ENCODE measurements at regions not wholly inside any gene's neighbourhood (a gene's known extent, or its start where the extent isn't known, plus 50 kb on each side); places are given as distances from the start of the nearest gene placed in this dataset.
A peak's percentile ranks its signal among the peaks of the same experiment; 100 is the strongest.

DNA sequence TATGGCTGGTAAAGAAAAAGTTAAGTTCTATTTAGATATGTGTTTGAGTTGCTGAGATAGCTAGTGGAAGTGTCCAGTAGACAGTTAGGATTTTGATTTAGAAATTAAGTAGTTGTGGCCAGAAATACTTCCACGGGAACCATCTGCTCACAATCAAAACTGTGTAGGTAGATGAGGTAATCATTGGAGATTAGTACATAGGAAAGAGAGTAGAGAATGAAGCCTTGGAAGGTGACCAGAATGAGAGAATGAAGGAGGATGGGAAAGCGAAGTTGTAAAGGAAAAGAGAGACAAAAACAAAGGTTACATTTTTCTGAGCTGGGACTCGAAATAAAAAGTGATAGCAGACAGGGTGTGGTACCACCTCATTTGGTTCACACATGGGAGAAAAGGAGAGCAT, 296.9 kb upstream of the SORL1-AS1 start:
- DNase-seq (ENCODE audit: low read depth in 2 of 2) = no peak

DNA sequence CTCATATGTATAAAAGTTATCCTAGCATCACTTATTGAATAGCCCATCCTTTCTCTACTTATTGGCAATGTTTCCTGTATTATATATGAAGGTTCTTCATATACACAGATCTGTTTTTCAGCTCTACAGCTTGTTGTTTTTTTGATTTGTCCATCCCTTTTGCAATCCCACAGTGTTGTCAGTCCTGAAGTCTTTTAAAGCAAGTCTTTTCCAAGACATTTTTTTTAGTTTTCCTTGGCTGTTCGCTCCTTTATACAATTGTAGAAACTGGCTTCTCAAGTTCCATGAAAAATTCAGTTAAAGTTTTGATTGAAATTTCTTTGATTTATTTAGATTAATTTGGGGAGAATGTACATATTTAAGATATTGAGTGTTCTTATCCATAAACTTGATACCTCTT, 295.3 kb upstream of the SORL1-AS1 start:
- DNase-seq (ENCODE audit: low read depth in 2 of 2) = no peak

- DNase-seq (ENCODE audit: low read depth in 2 of 2) = no peak
These were observed 290.5 kb upstream of the SORL1-AS1 start for GRCh38 chr11:121743285-121743684.

GRCh38 chr11:121741761-121742361, 289.1 kb upstream of the SORL1-AS1 start:
- DNase-seq (ENCODE audit: low read depth in 2 of 2) = no peak

DNA sequence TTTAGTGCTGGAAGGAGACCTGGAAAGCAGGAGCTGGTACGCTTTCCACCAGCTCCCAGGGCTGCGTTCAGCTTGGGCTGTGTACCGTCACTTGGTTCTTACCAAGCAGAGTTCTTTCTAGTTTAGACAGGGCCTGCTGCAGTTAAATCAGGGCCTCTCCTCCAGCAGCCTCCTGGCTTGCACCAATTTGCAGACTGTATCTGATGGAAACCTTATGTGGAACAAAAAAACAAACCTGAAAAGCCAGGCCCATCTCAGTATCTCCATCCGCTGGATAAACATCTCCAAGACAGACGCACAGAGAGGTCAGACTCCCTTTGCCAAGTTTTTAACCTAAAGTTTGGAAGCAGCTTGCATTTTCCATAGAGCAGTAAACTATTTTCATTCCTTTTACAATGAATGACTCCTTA, 288.6 kb upstream of the SORL1-AS1 start:
- DNase-seq (ENCODE audit: low read depth in 2 of 2) = no peak

DNA sequence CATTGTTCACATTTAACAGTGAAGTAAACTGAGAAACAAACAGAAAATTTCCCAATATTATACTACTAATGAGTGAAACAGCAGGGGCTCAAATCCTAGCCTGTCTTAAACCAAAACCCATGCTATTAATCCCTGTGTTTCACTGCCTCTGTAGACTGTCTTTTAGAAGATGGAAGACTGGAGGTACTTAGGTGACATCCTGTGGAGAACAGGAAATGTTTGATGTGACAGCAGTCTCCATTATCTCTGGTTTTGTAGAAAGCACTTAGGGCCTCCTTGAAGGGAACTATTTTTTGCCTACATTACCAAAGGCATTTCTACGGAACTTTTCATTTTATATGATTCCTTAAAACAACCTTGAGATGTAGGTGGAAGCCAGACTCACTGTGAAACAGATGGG, 288.1 kb upstream of the SORL1-AS1 start:
- no peak for DNase-seq (ENCODE audit: low read depth in 2 of 2)

GRCh38 chr11:121733858-121734257, 281.1 kb upstream of the SORL1-AS1 start:
- DNase-seq (ENCODE audit: low read depth in 2 of 2) = no peak

DNA sequence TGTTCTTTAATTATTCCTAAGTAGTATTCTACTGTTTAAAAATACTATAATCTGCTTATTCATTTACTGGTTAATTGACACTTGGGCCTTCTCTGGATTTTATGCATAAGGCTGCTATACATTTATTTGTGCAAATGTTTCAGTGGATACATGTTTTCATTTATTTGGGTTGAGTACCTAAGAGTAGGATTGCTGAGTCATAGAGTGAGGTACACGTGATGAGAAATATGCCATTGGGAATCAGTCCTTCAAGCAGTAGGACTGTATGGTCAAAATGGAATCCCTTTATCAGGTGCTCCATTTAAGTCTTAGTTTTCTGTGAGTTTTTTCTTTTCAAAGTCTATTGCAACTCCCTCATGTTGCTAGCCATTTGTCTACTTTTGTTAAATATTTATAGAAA, 275.2 kb upstream of the SORL1-AS1 start:
- DNase-seq (ENCODE audit: low read depth in 2 of 2) = no peak

- peak; percentile 9 to 10 for DNase-seq (ENCODE audit: low read depth in 2 of 2)
These were observed 270.5 kb upstream of the SORL1-AS1 start for GRCh38 chr11:121723246-121723741.

DNA sequence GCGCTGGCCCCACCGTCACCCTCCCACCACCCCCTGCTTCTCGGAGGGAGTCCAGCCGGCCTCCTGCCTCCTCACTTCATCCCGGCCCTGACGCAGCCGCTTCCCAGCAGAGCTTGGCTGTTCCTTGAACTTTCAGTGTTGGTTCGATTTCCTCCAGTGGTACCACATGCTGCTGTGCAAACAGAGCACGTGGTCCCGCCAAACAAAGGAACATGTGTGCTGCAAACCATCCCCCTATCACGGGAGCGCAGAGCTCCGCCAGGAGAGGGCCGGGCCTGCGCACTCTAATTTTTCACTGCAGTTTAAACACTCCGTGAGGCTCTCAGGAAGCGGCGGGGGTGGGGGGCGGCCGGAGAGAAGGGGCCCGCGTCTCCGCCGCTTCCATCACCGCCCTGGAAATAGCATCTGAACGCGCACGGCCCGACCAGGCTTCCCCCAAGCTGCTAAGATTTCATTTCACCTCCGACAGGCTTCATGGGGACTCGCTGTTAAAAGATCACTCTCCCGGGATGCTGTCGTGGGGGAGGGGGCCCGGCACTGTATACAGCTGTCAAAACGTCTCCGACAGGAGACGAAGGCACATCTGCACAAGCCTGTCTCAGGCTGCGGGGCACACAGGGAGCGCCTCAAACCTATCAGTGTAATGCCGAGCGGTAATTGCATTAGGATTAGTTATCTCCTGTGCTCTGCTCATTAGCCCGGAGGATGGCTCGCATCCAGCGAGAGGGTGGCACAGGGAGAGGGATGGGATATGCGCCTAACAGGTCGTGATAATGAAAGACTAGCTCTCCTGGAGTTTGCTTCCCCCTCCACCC, 269.9 kb upstream of the SORL1-AS1 start:
- peak; percentile 75 to 84 for DNase-seq (ENCODE audit: low read depth in 2 of 2)

DNA sequence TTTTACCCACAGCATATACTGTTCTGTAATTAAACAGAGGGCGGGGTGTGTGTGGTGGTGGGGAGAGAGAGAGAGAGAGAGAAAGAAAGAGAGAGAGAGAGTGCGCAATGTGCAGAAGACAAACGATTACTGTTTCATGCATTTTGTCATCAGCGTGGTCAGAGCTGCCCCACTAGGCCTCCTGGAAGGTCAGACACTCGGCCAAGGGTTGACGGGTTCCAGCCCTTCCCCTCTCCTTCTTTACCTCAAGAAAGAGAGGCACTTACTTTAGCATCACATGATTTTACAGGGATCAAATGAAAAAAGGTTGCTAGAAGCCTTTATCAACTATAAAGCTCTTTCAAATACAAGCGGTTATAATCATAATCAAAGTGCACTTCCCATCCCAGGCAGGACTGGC, 269.2 kb upstream of the SORL1-AS1 start:
- DNase-seq (ENCODE audit: low read depth in 2 of 2) = no peak

DNA sequence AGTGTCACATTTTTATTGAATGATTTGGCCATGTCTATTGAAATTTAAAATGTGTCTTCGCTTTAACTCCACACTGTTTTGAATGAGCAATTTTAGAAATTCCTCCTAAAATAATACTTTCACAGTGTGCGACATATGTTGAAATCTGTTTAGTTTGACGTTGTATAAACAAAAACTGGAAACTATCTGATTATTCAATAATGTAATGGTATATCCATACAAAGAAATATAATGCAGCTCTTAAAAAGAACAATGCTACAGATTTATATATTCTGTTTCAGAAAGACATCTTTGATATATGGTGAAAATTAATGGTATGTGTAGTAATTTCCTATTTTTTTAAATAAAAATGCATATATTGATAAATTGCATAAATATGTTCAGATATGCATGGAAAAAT, 268.7 kb upstream of the SORL1-AS1 start:
- no peak for DNase-seq (ENCODE audit: low read depth in 2 of 2)

DNA sequence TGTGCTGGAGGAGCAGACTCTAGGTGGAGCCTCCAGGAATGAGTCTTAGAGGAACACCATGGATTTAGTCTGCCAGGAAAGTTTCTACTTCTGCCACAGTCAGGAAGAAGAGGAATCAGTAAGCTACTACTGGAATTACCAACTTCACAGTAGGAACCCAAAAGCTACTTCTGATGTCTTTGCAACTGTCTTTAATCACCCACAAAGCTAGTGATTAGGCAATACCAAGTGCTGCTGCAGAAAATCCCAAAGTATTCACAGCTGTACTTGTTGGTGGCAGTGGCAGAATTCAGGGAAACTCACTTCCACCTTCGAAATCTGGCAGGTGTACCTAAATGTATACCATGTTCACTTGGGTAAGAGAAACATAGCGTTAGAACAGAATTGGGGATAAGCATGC, 264.5 kb upstream of the SORL1-AS1 start:
- no peak for DNase-seq (ENCODE audit: low read depth in 2 of 2)

DNA sequence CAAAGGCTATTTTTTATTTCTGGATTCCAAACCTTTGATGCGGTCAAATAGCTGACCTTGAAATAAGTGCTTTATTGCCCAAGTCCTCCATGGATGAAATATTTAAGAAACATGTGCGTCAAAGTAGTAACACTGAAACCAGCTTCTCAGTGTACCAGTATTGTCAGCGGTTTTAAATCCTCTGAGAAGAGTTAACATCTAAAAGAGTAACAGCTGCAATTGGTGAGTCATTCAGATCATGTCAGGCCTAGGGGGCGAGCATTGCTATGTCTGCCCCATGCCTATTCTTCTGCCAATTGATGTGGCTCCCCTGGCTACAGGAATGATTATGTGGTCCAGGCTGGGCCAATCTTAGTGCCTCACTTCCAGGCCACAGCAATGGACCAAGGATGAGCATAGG, 263.3 kb upstream of the SORL1-AS1 start:
- DNase-seq (ENCODE audit: low read depth in 2 of 2) = no peak

GRCh38 chr11:121715405-121715804, 262.6 kb upstream of the SORL1-AS1 start:
- no peak for DNase-seq (ENCODE audit: low read depth in 2 of 2)

DNA sequence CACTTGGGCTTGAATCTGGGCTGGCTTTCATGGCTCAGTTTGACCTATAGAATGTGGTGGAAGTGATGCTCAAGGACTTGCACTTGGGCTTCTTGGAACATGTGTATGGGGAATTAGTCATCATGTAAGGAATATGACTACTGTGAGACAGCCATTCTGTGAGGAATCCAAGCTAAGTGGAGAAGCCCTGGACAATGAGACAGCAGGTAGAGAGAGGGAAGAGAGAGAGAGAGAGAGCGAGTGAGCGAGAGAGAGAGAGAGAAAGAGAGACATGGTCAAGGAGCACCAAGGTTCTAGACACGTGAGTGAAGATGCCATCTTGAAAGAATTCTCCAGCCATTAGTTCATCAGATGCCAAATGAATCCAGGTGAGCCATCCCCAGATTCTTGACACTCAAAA, 261.6 kb upstream of the SORL1-AS1 start:
- no peak for DNase-seq (ENCODE audit: low read depth in 2 of 2)

DNA sequence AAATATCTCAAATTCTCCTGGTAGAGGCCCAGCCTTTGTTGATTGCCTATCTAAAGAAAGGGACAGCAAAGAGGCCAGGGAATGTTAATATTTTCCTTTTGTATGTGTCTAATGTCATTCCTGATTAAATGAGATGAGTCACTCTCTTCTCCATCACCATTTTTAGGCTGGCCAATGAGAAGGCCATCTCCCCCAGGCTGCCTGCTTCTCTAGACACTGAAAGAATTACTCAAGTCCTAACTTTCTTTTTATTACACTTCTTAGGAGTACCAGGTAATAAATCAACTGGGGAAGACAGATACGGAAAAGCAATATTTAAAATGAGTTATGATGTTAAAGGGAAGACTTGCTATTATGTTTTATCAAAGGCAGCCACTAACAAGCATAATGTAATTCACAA, 259.2 kb upstream of the SORL1-AS1 start:
- DNase-seq (ENCODE audit: low read depth in 2 of 2) = no peak

DNA sequence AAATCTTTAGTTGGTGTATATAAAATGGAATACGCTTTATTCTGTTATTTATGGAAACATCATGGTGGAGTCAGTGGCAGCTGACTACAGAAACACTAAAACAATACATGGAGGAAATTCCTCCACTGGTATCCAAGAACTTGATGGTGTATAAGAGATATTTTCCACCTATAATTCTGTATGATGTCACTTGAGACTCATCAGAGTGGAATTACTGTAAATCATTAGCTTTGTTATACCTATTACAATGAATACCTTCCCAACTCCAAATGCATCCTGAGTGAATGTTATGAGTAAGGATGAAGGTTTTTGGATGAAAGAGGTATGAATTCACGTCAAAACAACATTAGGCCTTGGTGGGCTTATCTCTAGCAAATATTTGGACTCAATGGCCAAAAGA, 258.5 kb upstream of the SORL1-AS1 start:
- DNase-seq (ENCODE audit: low read depth in 2 of 2) = no peak

DNA sequence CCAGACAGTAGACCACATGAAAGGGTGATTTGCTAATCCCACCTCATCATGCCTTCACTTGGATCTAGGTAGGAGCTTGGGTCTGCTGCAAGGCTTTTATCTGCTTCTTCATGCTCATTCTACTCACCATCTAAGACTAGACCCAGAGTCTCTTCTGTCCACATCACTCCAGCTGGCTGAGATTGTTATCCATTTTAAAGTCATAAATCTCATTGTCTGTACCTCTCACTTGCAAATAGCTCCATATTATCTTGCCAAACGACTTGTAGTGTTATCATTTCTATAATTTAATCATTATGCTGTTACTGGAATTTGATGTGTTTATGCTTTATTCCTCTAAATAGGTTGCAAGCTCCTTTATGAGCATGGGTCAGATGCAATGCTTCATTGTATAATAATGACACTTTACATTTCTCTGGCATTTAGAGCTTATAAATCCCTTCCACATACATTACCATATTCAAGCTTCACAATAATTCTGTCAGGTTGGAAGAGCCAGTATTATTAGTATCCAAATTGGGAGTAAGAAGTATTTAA, 254.2 kb upstream of the SORL1-AS1 start:
- DNase-seq (ENCODE audit: low read depth in 2 of 2) = no peak

- DNase-seq (ENCODE audit: low read depth in 2 of 2) = no peak
These were observed 250.4 kb upstream of the SORL1-AS1 start for GRCh38 chr11:121703201-121703600.

DNA sequence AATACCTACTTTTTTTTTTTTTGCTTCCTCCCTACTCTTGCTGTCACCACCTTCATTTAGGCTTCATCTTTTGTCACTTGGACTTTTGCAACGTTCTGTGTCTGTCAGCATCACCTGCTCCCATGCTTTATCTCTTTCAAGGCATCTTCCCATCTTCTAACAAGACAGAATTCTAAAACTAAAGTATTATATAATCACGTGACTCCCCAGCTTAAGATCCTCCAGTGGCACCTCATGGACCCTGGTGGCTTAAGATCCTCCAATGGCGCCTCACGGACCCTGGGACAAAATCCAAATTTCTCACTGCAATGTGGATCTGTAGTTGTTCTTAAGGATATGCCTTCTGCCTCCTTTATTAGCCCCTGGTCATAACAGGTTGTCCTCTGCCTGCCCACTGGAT, 248.2 kb upstream of the SORL1-AS1 start:
- DNase-seq (ENCODE audit: low read depth in 2 of 2) = no peak

DNA sequence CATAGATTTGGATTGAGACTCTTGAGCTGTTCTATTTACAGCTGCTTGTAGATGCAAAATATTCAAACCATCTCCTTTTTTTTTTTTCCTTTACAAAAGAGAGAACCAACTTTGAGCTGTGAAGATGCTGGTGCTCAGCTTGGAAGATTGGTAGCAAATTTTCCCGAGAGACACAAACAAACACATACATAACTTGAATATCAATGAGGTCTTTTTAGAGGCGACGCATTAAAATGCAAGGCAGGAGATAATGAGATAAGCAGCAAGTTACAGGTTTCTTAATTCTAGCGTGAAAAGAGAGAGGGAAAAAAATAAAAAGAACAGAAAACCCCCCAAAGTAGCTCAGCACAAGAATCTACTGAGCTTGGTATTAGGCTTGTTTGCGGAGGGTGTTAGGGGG, 247.0 kb upstream of the SORL1-AS1 start:
- no peak for DNase-seq (ENCODE audit: low read depth in 2 of 2)
